PC-3 (cell line): ENCODE measurements at regions not wholly inside any gene's neighbourhood (a gene's known extent, or its start where the extent isn't known, plus 50 kb on each side); places are given as distances from the start of the nearest gene placed in this dataset.

Source experiments
- ATAC-seq: fragments of 200-7000 bp; cut with Tn5 transposase; 2 replicates; pipeline ENCODE4 v1.9.1; 2020; ENCODE audit warnings: mild to moderate bottlenecking, moderate library complexity
- BruUV-seq: library from RNA; stranded (reverse); fragments of 400-500 nt; replicated peaks from 2 replicates; lab custom pipeline; 2021; lab: Mats Ljungman, UMichigan
- CTCF ChIA-PET: fragments of 300-600 bp; sonication (Branson Sonifier 250); formaldehyde crosslinking; loops from one replicate; lab custom pipeline; 2022; ENCODE audit warnings: antibody characterized with exemption; lab: Charles Lee
- POLR2A ChIA-PET: fragments of 300-600 bp; sonication (Branson Sonifier 250); formaldehyde crosslinking; loops from one replicate; lab custom pipeline; 2022; ENCODE audit warnings: antibody characterized with exemption; ENCODE audit not compliant: unreplicated experiment; lab: Charles Lee
- DNase-seq: peaks from one replicate; pipeline ENCODE4 v3.0.0-alpha.2; 2015
- H2AFZ ChIP-seq: fragments of 300-600 bp; sonication (generic); 2 replicates; pipeline ENCODE4 v1.6.0; 2016; ENCODE audit warnings: antibody characterized with exemption, low read length
- H3F3A ChIP-seq: fragments of 300-600 bp; sonication (generic); one replicate; pipeline ENCODE4 v1.6.0; 2017; ENCODE audit warnings: antibody characterized with exemption, low read length, control low read depth, mild to moderate bottlenecking; ENCODE audit not compliant: unreplicated experiment
- H3K27ac ChIP-seq: fragments of 300-600 bp; sonication (generic); 2 replicates; pipeline ENCODE4 v1.5.1; 2016; ENCODE audit warnings: mild to moderate bottlenecking, low read length
- H3K27me3 ChIP-seq: fragments of 300-600 bp; sonication (generic); 2 replicates; pipeline ENCODE4 v1.6.1; 2016; ENCODE audit warnings: low read length, mixed read lengths
- H3K36me3 ChIP-seq: fragments of 300-600 bp; sonication (generic); 2 replicates; pipeline ENCODE4 v1.6.1; 2016; ENCODE audit warnings: low read depth, mixed run types, low read length, mixed read lengths
- H3K4me1 ChIP-seq: fragments of 300-600 bp; sonication (generic); 2 replicates; pipeline ENCODE4 v1.5.1; 2016; ENCODE audit warnings: low read length; ENCODE audit not compliant: insufficient read depth
- H3K4me2 ChIP-seq: fragments of 300-600 bp; sonication (generic); 2 replicates; pipeline ENCODE4 v1.6.0; 2016; ENCODE audit warnings: low read length
- H3K4me3 ChIP-seq: fragments of 300-600 bp; sonication (generic); 2 replicates; pipeline ENCODE4 v1.5.1; 2016; ENCODE audit warnings: mild to moderate bottlenecking, low read length, mixed read lengths
- H3K79me2 ChIP-seq: fragments of 300-600 bp; sonication (generic); 2 replicates; pipeline ENCODE4 v1.6.1; 2017; ENCODE audit warnings: low read length, mixed read lengths
- H3K9ac ChIP-seq: fragments of 300-600 bp; sonication (generic); 2 replicates; pipeline ENCODE4 v1.6.0; 2016; ENCODE audit warnings: mild to moderate bottlenecking, low read length
- H3K9me2 ChIP-seq: fragments of 300-600 bp; sonication (generic); replicated peaks from 2 replicates; pipeline ENCODE4 v1.6.1; 2016; ENCODE audit warnings: mixed run types, low read length, mixed read lengths
- H3K9me3 ChIP-seq: fragments of 300-600 bp; sonication (generic); 2 replicates; pipeline ENCODE4 v1.6.1; 2016; ENCODE audit warnings: low read length, mixed read lengths
- H4K20me1 ChIP-seq: fragments of 300-600 bp; sonication (generic); 2 replicates; pipeline ENCODE4 v1.6.1; 2016; ENCODE audit warnings: low read length, mixed read lengths
- EZH2 ChIP-seq: fragments of 300-600 bp; sonication (generic); IDR thresholded peaks from one replicate; pipeline ENCODE4 v1.6.1; 2017; ENCODE audit warnings: antibody characterized with exemption, mild to moderate bottlenecking, low read length; ENCODE audit not compliant: unreplicated experiment
- EZH2phosphoT487 ChIP-seq: fragments of 300-600 bp; sonication (generic); IDR thresholded peaks from 2 replicates; pipeline ENCODE4 v1.6.1; 2018; ENCODE audit warnings: mild to moderate bottlenecking, antibody characterized with exemption, low read length, borderline replicate concordance
- intact Hi-C: fragments of 100-400 bp; cut with micrococcal nuclease; formaldehyde crosslinking; loops from 2 replicates; pipeline ENCODE4 v1.9.0; 2023
- TF ChIP-seq, protein P1 (sequence below): fragments of 300-600 bp; sonication (generic); conservative IDR thresholded peaks from 2 replicates; pipeline ENCODE4 v1.5.1; 2017; ENCODE audit warnings: antibody characterized with exemption, low read depth, mild to moderate bottlenecking, low read length

DNA sequence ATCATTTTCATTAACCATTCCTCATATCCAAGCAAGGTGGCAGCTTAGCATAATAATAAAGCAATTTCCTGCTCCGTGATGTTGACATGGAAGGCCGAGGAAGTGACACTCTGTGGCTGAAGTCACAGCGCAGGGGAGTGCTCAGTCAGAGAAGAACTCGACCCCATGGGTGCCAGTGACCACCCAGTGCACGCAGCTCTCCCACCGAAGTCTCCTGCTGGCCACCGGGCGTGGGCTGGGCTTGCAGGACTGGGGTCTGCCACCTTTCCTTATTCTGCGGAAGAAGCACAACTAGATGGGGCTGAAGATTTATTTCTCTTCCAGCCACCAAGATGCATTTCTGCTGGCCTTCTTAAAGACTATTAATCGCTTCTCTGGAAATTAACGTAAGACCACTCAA, 132.1 kb upstream of the SPACA7 start:
- Histone ChIP-seq H3K27me3 (peaks cover 44% of the 10 kb centered on the region; the same call in 1 of the 2 replicates), H3K79me2 (no peaks in the 10 kb centered on the region), H3F3A (no peaks in the 10 kb centered on the region), H3K9ac (no peak overlapping the region), H3K4me1 (no peaks in the 10 kb centered on the region), H3K4me2 (no peak overlapping the region), H3K36me3 (no peaks in the 10 kb centered on the region), H3K27ac (no peak overlapping the region), H3K4me3 (no peak overlapping the region), H3K9me2 (no peaks in the 10 kb centered on the region), H2AFZ (no peak overlapping the region), H3K9me3 (no peaks in the 10 kb centered on the region), H4K20me1 (no peaks in the 10 kb centered on the region)
- no peak for DNase-seq
- intact Hi-C loops = no loop called here
- CTCF ChIA-PET = no interaction called here
- POLR2A ChIA-PET = no interaction called here
- no TSS peak for BruUV-seq
- no peak for ATAC-seq
- TF ChIP-seq, protein P1, sequence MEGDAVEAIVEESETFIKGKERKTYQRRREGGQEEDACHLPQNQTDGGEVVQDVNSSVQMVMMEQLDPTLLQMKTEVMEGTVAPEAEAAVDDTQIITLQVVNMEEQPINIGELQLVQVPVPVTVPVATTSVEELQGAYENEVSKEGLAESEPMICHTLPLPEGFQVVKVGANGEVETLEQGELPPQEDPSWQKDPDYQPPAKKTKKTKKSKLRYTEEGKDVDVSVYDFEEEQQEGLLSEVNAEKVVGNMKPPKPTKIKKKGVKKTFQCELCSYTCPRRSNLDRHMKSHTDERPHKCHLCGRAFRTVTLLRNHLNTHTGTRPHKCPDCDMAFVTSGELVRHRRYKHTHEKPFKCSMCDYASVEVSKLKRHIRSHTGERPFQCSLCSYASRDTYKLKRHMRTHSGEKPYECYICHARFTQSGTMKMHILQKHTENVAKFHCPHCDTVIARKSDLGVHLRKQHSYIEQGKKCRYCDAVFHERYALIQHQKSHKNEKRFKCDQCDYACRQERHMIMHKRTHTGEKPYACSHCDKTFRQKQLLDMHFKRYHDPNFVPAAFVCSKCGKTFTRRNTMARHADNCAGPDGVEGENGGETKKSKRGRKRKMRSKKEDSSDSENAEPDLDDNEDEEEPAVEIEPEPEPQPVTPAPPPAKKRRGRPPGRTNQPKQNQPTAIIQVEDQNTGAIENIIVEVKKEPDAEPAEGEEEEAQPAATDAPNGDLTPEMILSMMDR = no peak
- no peak for TF ChIP-seq EZH2

DNA sequence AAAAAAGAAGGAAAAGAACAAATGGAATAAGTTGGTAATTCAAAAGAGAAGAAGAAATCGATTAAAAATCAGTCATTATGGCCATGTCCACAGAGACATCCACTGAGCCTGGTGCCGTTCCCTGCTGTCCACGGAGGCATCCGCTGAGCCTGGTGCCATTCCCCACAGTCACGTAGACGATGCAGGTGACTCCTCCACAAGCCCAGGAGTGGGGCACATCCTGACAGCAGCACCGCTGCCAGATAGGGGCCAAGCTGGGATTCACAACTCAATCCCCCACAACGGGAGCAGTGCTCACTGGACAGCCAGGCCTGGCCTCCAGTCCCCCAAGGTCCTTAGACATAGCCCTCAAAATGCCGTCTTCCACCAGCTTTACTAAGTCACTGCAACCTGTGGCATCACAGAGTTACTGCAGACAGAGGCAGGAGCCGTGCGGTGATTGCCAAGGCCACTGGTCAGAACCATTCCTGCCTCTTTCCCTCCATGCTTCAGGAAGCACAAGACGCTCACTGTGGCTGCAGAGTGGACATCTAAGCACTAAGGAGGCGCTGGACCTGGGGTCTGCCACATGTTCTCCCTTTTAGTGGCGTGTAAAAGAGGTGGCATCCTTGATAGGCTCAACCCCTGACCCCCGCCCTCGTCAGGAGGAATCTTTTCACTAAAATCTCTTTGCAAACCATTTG, 131.5 kb upstream of the SPACA7 start:
- no peaks in the 10 kb centered on the region for H3K9me3 ChIP-seq
- no peak overlapping the region for H2AFZ ChIP-seq
- no peaks in the 10 kb centered on the region for H3K79me2 ChIP-seq
- no peaks in the 10 kb centered on the region for H3F3A ChIP-seq
- no peaks in the 10 kb centered on the region for H4K20me1 ChIP-seq
- H3K4me3 ChIP-seq = no peak overlapping the region
- intact Hi-C loops = no loop called here
- DNase-seq (no peak), ATAC-seq (no peak)
- H3K9ac ChIP-seq = no peak overlapping the region
- no peak for TF ChIP-seq EZH2phosphoT487
- no peak for TF ChIP-seq EZH2
- no peak overlapping the region for H3K27ac ChIP-seq
- ChIA-PET POLR2A (no interaction called here), CTCF (no interaction called here)
- H3K9me2 ChIP-seq = no peaks in the 10 kb centered on the region
- no TSS peak for BruUV-seq
- no peaks in the 10 kb centered on the region for H3K36me3 ChIP-seq
- H3K4me2 ChIP-seq = no peak overlapping the region
- no peaks in the 10 kb centered on the region for H3K4me1 ChIP-seq
- H3K27me3 ChIP-seq = peaks cover 49% of the 10 kb centered on the region; the same call in 1 of the 2 replicates

DNA sequence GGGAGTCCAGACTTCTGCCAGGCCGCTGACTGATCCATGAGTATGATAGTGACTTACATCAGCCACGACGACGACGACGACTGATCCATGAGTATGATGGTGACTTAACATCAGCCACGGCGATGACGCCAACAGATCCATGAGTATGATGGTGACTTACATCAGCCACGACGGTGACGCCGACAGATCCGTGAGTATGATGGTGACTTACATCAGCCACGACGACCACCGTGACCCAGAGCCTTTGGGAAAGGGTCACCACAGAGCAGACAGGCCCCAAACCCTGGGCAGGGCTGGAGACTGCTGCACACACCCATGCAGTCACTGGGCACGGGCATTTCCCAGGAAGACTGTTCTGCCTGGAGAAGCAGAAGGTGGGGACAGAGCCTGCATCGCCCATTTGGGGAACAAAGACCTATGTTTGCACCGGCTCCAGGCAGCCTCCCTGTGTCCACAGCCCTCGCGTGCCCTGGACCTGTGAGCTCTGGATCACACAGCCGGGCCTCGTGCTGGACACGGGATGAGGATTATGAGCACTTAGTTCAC, 130.9 kb upstream of the SPACA7 start:
- Histone ChIP-seq H3K9me2 (no peaks in the 10 kb centered on the region), H3K27me3 (peaks cover 55% of the 10 kb centered on the region), H2AFZ (no peak overlapping the region), H3K4me1 (no peaks in the 10 kb centered on the region), H3K9ac (no peak overlapping the region), H4K20me1 (no peaks in the 10 kb centered on the region), H3F3A (no peaks in the 10 kb centered on the region), H3K9me3 (no peaks in the 10 kb centered on the region), H3K36me3 (no peaks in the 10 kb centered on the region), H3K27ac (no peak overlapping the region), H3K79me2 (no peaks in the 10 kb centered on the region), H3K4me3 (no peak overlapping the region), H3K4me2 (no peak overlapping the region)
- intact Hi-C loops = no loop called here
- BruUV-seq = no TSS peak
- ChIA-PET CTCF (no interaction called here), POLR2A (no interaction called here)
- no peak for TF ChIP-seq EZH2phosphoT487
- no peak for TF ChIP-seq EZH2
- TF ChIP-seq, protein P1 = no peak
- no peak for DNase-seq
- ATAC-seq = no peak
